Activated CD4-positive, alpha-beta T cell treated with anti-CD3 and anti-CD28 coated beads, Interleukin-2, amount 50 U/mL, for 1 hour (primary cell): ENCODE measurements at regions not wholly inside any gene's neighbourhood (a gene's known extent, or its start where the extent isn't known, plus 50 kb on each side); places are given as distances from the start of the nearest gene placed in this dataset.
"Not testable (repeated sequence)": the region's sequence is repeated elsewhere in the genome, so short reads cannot be mapped to it uniquely, and the experiment has no call there.

ENCODE experiments used
- DNase-seq: peaks from one replicate; pipeline ENCODE4 v3.0.0-alpha.2; 2020

DNA sequence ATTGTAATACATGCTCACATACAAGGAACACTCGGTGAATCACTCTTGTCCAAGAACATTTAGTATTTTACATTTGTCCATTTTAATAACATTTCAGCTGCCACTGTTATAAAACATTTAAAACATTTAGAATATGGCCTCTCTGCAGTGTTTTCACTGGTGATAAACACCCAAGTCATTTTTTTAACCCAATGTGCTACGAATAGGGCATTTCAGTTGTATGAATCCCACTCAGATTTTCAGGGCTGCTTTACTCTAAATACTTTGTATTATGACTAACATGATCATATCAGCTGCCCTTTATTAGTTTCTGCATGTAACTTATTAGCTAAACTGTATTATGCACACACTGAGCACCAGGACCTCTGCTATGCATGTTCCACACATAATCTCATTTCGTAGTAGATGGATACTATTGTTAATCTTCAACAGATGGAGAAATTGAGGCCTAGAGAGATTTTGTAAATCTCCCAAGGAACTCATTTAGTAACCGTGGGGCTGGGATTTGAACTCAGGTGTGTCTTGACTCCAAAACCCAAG, 148.6 kb upstream of the CDIN1 start:
- no peak for DNase-seq

GRCh38 chr15:36432161-36432560, 147.3 kb upstream of the CDIN1 start:
- DNase-seq = no peak

- DNase-seq = no peak
Measured at GRCh38 chr15:36434177-36434576, 145.2 kb upstream of the CDIN1 start.

- no peak for DNase-seq
Measured at GRCh38 chr15:36438499-36438898, 140.9 kb upstream of the CDIN1 start.

DNA sequence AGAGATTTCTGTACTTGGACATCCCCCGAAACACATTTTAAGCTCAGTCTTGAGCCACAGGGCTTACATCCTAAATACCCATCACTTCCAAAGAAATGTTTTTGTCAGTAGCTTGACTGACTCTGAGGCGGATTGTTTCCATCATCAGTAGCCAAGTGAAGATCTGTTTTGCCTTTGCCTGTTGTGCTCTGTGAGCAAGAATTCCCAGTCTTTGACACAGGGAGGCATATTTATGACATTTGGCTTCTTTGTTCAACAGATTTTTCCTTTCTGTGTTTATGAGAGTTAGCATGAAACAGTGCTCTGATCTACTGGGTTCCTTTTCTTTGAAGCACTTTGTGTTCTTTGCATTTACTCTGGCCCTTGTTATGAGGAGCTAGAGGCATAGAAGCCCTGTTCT, 132.1 kb upstream of the CDIN1 start:
- DNase-seq = no peak

- no peak for DNase-seq
Measured at GRCh38 chr15:36448418-36448817, 131.0 kb upstream of the CDIN1 start.

DNA sequence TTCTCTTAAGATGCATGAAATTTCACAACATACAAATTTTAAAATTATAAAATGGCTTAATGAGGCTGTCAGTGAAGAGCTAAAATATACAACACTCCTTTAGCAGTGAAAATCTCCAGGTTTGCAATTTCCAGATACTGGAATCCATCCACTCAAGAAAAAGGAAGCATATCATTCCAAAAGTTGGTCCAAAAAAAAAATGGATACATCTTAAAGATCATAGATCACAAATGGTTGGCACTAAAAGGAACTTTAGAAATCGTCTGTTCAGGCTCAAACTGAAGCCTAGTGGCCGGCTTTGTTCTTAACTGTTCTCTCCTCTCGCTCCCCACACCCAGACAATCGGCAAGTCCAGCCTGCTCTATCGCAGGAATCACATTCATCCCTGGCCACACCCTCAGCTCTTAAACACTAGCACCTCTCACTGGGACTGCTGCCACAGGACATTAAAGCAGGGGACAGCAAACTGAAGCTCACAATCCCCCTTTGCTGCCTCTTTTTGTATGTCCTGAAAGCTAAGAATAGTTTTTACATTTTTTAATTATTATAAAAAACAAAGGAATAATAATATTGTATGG, 130.3 kb upstream of the CDIN1 start:
- no peak for DNase-seq

GRCh38 chr15:36449662-36450145, 129.7 kb upstream of the CDIN1 start:
- no peak for DNase-seq

GRCh38 chr15:36454244-36454643, 125.2 kb upstream of the CDIN1 start:
- not testable (repeated sequence) for DNase-seq

- no peak for DNase-seq
Measured at GRCh38 chr15:36458411-36458810, 121.0 kb upstream of the CDIN1 start.

GRCh38 chr15:36465304-36465703, 114.1 kb upstream of the CDIN1 start:
- no peak for DNase-seq

DNA sequence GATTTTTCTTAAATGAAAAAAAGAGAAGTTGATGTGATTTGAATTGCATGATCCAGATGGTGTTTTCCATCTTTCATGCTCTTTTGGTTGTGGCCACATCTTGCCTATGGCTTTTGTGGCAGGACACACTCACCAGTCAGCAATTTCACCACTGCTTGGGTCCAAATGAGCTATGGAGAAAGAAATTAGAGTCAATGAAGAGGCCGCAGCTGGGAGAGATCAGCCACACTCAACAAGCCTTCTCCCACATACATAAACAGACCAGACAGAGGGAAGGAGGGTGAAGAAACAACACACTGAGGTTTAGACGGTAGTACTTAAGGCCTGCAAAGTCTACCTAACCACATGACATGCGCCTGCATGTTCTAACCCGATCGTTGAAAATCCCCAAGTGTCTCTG, 110.7 kb upstream of the CDIN1 start:
- DNase-seq = no peak

- no peak for DNase-seq
Measured at GRCh38 chr15:36469311-36469966, 110.0 kb upstream of the CDIN1 start.

DNA sequence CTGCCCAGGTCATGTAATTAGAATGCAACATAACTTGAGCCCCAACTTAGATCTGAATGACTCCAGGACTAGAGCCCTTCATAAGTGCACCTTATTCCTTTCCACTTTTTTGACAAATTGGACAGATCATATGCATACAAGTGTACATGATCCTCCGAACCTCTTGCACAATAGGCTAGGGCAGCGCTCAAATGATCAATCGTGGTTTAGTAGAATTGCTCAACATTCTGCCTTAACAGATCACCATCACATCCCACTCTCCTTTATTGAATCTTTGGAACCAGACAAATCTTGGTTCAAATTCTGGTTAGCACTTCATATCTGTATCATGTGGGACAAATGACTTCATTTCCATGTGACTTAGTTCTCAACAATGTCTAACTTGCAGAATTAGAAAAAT, 106.8 kb upstream of the CDIN1 start:
- DNase-seq = no peak

GRCh38 chr15:36478561-36478960, 100.9 kb upstream of the CDIN1 start:
- DNase-seq = no peak

DNA sequence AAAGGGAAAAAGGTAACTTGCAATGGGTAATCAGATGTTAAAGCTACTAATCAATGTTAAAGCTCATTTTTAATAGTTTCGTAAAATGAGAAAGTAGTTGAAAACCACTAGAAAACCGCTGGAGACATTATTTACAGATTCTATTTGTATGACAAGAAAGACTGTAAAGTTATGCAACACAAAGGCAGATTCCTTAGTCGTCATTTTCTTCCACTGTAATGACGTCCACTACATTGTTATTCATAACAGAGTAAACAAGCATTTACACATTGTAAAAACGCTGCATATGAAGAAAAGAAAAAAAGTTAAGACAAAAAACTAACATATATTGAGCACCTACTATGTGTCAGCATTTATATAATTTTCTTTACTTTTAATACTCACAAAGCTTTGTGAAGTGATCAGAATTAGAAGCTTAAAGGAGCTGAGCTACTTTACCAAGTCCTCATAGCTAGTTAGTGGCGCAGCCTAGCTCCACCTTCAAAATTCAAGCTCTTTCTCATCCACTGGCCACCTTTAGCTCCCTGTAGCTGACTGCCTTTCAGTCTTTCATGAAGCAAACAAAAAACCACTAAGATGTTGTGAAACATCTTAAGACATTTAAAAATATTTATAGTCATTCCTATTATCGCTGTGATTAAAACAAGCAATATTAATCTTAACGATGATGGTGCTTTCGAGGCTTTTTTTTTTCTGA, 100.1 kb upstream of the CDIN1 start:
- DNase-seq = no peak

DNA sequence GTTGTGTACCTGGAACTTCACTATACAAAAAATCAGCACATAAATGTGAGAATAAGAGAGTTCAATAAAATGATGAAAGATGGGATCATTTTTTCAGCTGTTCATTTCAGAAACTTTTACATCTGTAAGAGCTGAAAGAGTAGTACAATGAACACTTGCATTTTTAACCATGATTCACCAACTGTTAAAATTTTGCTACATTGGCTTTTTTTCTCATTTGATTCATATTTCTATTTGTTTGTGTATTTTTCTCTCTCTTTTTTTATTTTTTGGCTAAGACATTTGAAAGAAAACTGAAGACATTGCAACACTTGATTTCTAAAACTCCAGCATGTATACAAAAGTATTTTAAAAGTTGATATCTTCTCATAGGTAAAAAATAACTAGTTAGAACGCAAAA, 98.3 kb upstream of the CDIN1 start:
- DNase-seq = no peak

GRCh38 chr15:36483409-36483808, 96.0 kb upstream of the CDIN1 start:
- DNase-seq = no peak

- DNase-seq = no peak
Measured at GRCh38 chr15:36484038-36484778, 95.2 kb upstream of the CDIN1 start.

DNA sequence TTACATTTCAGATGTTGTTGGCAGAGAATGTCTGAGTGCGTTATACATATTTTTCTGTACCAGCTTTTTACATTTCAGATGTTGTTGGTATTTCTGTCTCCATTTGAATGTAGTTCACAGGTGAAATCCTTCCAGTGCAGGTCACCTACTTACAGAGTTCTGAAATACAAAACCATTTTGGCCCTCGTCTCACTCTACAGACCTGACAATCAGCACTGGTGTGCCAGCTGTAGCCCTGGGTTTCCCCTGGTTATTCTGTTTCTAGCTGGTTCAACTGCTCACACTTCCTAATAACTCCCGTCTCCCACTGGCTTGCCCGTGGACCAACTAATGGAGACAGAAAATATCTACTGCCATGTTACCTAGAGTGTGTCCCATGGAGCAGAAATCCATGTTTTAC, 87.5 kb upstream of the CDIN1 start:
- no peak for DNase-seq

GRCh38 chr15:36495456-36495991, 83.9 kb upstream of the CDIN1 start:
- no peak for DNase-seq

- DNase-seq = no peak
Measured at GRCh38 chr15:36497901-36498300, 81.5 kb upstream of the CDIN1 start.

GRCh38 chr15:36498401-36498800, 81.0 kb upstream of the CDIN1 start:
- no peak for DNase-seq
